Tibial nerve (tissue), 4 donors: ENCODE measurements at regions not wholly inside any gene's neighbourhood (a gene's known extent, or its start where the extent isn't known, plus 50 kb on each side); places are given as distances from the start of the nearest gene placed in this dataset.

Experiments
- DNase-seq, 2 donors: peaks; one replicate each; pipeline ENCODE4 v3.0.0-alpha.2; 2019; ENCODE audit warnings: low spot score in 2 of 2
- H3K27ac ChIP-seq, 4 donors: fragments of 200-600 bp; sonication (generic) in 3 of 4; one replicate each; pipeline ENCODE4 v1.5.1; 2017 to 2019; ENCODE audit warnings: mild to moderate bottlenecking in 1 of 4
- H3K27me3 ChIP-seq, 2 donors: fragments of 200-600 bp; sonication (generic) in 1 of 2; one replicate each; pipeline versions ENCODE4 v1.5.1 to v1.6.0; 2017 to 2019
- H3K36me3 ChIP-seq, 3 donors: fragments of 200-600 bp; sonication (generic); one replicate each; pipeline ENCODE4 v1.5.1; 2018 to 2019
- H3K4me1 ChIP-seq, 4 donors: fragments of 200-600 bp; sonication (generic) in 3 of 4; one replicate each; pipeline ENCODE4 v1.5.1; 2017 to 2019
- H3K4me3 ChIP-seq, 4 donors: fragments of 200-600 bp; sonication (generic) in 3 of 4; one replicate each; pipeline ENCODE4 v1.5.1; 2017 to 2019; ENCODE audit warnings: mild to moderate bottlenecking in 1 of 4, moderate library complexity in 1 of 4
- H3K9me3 ChIP-seq, 4 donors: fragments of 200-600 bp; sonication (generic) in 3 of 4; one replicate each; pipeline ENCODE4 v1.5.1; 2017 to 2019
- CTCF ChIP-seq, 5 experiments: fragments of 200-600 bp in 3 of 5; fragments of 450-650 bp in 2 of 5; sonication (generic) in 3 of 5; IDR thresholded peaks; one replicate each; pipeline ENCODE4 v1.5.1; 2016 to 2019; ENCODE audit warnings: antibody characterized with exemption in 5 of 5, mild to moderate bottlenecking in 3 of 5, moderate library complexity in 2 of 5
- EP300 ChIP-seq, 2 donors: sonication (generic); formaldehyde crosslinking; IDR thresholded peaks; one replicate each; pipeline ENCODE4 v1.6.1; 2017; ENCODE audit warnings: antibody characterized with exemption in 2 of 2, mild to moderate bottlenecking in 1 of 2
- POLR2A ChIP-seq, 2 donors: fragments of 450-650 bp; IDR thresholded peaks; one replicate each; pipeline ENCODE4 v1.6.1; 2017; ENCODE audit warnings: antibody characterized with exemption in 2 of 2, mild to moderate bottlenecking in 2 of 2, moderate library complexity in 2 of 2
- WGBS, 2 donors: methylation state at CpG; one replicate each; pipeline ENCODE4 v1.1.5; 2018; 5-methylcytosine and 5-hydroxymethylcytosine counted together

GRCh38 chr19:28846094-28846812 is 366.7 kb downstream of the UQCRFS1 start:
- Histone ChIP-seq H3K4me3 (no peak overlapping the region), H3K27ac (no peak overlapping the region), H3K36me3 (no peaks in the 10 kb centered on the region), H3K27me3 (no peaks in the 10 kb centered on the region), H3K9me3 (peaks cover 0 to 8% (median 0%) of the 10 kb centered on the region in 4 donors), H3K4me1 (no peaks in the 10 kb centered on the region)
- no peak for DNase-seq
- 89 to 96% methylated on average over 4 of the region's 4 CpGs for WGBS, 2 donors
- TF ChIP-seq POLR2A (IDR thresholded peaks at IDR 0.05) (no peak), EP300 (IDR thresholded peaks at IDR 0.05) (no peak), CTCF (IDR thresholded peaks at IDR 0.05) (no peak)

GRCh38 chr19:28843761-28844492 is 369.0 kb downstream of the UQCRFS1 start:
- no peak overlapping the region for H3K4me3 ChIP-seq
- no peak for TF ChIP-seq POLR2A (IDR thresholded peaks at IDR 0.05)
- no peak for TF ChIP-seq CTCF (IDR thresholded peaks at IDR 0.05)
- TF ChIP-seq EP300 (IDR thresholded peaks at IDR 0.05), result no peak
- H3K4me1 ChIP-seq, result no peaks in the 10 kb centered on the region
- H3K36me3 ChIP-seq, result no peaks in the 10 kb centered on the region
- peaks cover 0 to 8% (median 0%) of the 10 kb centered on the region in 4 donors for H3K9me3 ChIP-seq
- no peak for DNase-seq
- WGBS, 2 donors, result 80 to 84% methylated on average over 6 of the region's 6 CpGs
- H3K27ac ChIP-seq, result no peak overlapping the region
- no peaks in the 10 kb centered on the region for H3K27me3 ChIP-seq

GRCh38 chr19:28841531-28841930 is 371.4 kb downstream of the UQCRFS1 start:
- no peaks in the 10 kb centered on the region for H3K36me3 ChIP-seq
- TF ChIP-seq EP300 (IDR thresholded peaks at IDR 0.05) (no peak), CTCF (IDR thresholded peaks at IDR 0.05) (no peak), POLR2A (IDR thresholded peaks at IDR 0.05) (no peak)
- whole genome bisulfite sequencing, 2 donors, result 88 to 89% methylated on average over 3 of the region's 3 CpGs

GRCh38 chr19:28840891-28841290 is 372.1 kb downstream of the UQCRFS1 start:
- no peaks in the 10 kb centered on the region for H3K9me3 ChIP-seq
- H3K27ac ChIP-seq, result no peak overlapping the region
- WGBS, 2 donors, result 81 to 84% methylated on average over 2 of the region's 2 CpGs
- H3K4me3 ChIP-seq, result no peak overlapping the region
- TF ChIP-seq EP300 (IDR thresholded peaks at IDR 0.05), result no peak
- H3K4me1 ChIP-seq, result no peaks in the 10 kb centered on the region
- H3K36me3 ChIP-seq, result no peaks in the 10 kb centered on the region
- no peak for DNase-seq
- H3K27me3 ChIP-seq, result no peaks in the 10 kb centered on the region

More at GRCh38 chr19:28841531-28841930, 371.4 kb downstream of the UQCRFS1 start:
- H3K4me3 ChIP-seq, result no peak overlapping the region
- H3K27ac ChIP-seq, result no peak overlapping the region
- H3K27me3 ChIP-seq, result no peaks in the 10 kb centered on the region
- H3K9me3 ChIP-seq, result no peaks in the 10 kb centered on the region
- no peak for DNase-seq
- no peaks in the 10 kb centered on the region for H3K4me1 ChIP-seq

GRCh38 chr19:28839455-28839854 is 373.5 kb downstream of the UQCRFS1 start:
- DNase-seq, result no peak
- TF ChIP-seq CTCF (IDR thresholded peaks at IDR 0.05), result no peak
- no peak for TF ChIP-seq EP300 (IDR thresholded peaks at IDR 0.05)
- no peak for TF ChIP-seq POLR2A (IDR thresholded peaks at IDR 0.05)
- H3K27ac ChIP-seq, result no peak overlapping the region
- WGBS, 2 donors, result 77 to 82% methylated on average over 3 of the region's 3 CpGs
- no peaks in the 10 kb centered on the region for H3K36me3 ChIP-seq
- no peaks in the 10 kb centered on the region for H3K9me3 ChIP-seq
- no peaks in the 10 kb centered on the region for H3K27me3 ChIP-seq
- H3K4me1 ChIP-seq, result no peaks in the 10 kb centered on the region
- H3K4me3 ChIP-seq, result no peak overlapping the region
